ENCODE measurements at regions not wholly inside any gene's neighbourhood (a gene's known extent, or its start where the extent isn't known, plus 50 kb on each side); places are given as distances from the start of the nearest gene placed in this dataset.
A peak's percentile ranks its signal among the peaks of the same experiment; 100 is the strongest.

GRCh38 chr20:6956574-6956973 is 189.1 kb downstream of the BMP2 start:
- no peak for DNase-seq

DNA sequence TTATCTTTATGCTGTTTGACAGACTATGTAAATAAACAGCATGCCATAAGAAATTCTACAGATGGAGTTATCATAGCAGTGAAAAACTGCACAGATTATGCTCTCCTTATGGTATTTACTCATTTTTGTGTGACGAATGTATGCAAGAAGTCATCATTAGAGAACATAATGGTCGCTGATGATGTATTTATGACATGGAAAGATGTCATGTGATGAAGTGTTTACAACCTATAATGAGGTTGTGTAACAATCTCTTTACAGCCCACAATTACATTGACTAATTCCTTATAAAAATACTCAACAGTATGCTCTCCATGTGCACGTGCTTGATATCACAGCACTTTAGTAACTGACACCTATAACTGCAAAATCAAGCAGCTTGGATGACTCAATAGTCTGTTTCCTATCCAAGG is 192.4 kb downstream of the BMP2 start:
- DNase-seq = no peak

DNA sequence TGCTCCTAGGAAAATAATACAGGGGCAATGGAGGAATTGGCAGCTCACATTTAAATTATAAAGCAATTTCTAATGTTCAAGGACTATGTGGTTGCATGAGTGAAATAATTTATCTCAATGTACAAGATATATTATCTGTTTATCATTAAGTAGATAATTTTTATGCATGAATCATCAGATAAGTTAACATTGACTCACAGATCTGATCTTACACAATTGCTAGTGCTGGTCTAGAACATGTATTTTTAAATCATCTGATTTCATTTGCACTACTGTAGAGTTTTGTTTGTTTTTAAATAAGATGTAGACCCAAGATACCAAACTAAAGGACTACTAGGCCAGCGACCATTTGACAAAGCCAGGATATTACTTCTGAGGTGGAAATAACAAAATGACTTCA is 199.2 kb downstream of the BMP2 start:
- no peak for DNase-seq

GRCh38 chr20:6974838-6975237 is 207.4 kb downstream of the BMP2 start:
- DNase-seq = no peak

- DNase-seq = no peak
Observed at GRCh38 chr20:6975311-6975710, 207.8 kb downstream of the BMP2 start.

- DNase-seq = no peak
Observed at GRCh38 chr20:6976106-6976900, 208.8 kb downstream of the BMP2 start.

DNA sequence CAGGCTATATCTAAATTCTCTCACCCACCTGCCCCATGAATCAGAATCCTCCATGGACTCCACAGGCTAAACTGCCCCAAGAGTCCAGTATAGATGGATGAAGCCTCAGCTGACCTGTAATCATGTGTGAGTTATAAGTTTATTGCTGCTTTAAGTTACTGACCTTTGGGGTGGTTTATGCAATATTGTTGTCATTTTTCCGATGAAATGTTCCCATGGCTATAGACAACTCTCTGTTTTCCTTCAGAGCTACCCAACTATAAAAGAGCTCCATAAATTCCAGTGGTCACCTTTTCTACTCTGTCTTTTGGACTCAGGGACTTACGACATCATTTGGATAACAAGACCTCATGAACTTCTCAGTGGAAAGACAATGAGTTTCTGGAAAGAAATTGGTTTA is 212.1 kb downstream of the BMP2 start:
- no peak for DNase-seq

- DNase-seq = no peak
Observed at GRCh38 chr20:6993011-6993410, 225.5 kb downstream of the BMP2 start.

DNA sequence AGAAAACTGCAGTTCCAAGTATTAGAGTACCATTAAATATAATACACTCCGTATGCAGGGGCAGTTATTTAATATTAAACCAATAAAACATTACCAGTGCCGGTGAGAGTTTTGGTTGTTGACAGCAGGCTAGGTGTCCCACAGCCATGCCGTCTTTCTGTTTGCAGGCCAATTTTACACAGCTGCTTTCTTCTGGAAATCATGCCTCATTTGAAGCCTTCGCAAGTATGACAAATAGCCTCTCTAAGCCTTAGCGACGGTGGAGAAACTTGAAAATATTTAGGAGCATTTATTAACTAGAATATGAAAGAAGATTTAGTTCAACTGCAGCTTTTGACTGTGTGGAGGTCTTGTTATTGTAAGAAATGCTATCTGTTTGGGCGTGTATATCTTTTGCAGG is 226.0 kb downstream of the BMP2 start:
- no peak for DNase-seq

DNA sequence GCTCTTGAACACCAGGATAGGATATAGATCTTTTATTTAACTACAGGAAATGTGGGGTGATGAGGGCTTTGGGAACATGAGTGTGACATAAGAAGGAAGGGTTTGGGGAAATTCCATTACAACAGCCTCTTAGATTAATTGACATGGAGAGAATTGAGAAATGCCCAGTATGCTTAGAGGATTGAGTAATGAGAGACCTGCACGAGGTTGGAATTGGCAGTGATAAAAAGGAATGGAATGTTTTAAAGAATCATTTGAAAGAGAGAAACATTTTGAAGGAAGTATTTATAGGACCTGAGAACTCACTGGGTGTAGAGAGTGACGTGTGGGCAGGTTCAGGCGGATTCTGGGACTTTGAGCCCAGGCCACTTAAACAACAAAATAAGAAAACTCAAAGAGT is 227.0 kb downstream of the BMP2 start:
- DNase-seq = no peak

GRCh38 chr20:6998909-6999308 is 231.4 kb downstream of the BMP2 start:
- no peak for DNase-seq

DNA sequence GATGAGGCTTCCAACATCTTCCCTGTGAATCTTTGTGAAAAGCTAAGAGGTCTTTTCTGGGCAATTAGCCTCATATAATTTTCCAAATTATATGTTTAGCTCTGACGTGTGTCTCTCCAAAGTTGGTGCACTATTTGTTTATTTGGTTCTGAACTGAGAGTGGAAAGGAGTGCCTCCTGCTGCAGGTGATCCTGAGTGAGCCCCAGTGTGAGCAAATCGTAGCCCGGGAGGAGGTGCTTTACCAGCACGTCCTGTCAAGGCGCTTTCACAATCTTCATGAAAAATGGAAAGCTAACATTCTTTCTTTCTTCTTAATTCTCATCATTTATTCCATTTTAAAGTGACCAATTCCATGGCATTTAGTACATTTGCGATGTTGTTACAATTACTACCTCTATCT is 231.9 kb downstream of the BMP2 start:
- DNase-seq = no peak

- DNase-seq = no peak
Observed at GRCh38 chr20:7003598-7003997, 236.1 kb downstream of the BMP2 start.

DNA sequence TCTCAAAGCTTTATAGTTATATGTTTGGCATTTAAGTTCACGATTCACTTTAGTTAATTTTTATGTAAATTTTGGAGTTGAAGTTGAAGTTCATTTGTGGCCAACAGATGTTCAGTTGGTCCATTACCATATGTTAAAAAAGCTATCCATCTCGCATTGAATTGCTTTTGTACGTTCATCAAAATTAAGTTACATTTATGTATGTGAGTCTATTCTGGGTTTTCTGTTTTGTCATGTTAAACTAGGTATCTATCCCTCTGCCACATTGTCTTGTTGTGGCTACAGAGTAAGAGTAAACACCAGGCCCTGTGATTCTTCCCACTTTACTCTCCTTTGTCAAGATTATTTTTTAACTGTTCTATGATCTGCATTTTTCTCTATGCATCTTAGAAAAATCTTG is 237.3 kb downstream of the BMP2 start:
- no peak for DNase-seq

DNA sequence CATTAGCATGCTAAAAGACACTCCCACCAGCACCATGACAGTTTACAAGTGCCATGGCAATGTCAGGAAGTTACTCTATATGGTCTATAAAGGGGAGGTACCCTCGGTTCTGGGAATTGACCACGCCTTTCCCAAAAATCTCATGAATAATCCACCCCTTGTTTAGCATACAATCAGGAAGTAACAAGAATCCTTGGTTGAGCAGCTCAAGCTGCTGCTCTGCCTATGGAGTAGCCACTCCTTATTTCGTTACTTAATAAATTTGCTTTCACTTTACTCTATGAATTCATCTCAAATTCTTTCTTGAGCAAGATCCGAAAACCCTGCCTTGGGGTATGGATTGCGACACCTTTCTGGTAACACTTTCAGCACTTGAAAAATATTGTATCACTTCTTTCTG is 243.0 kb downstream of the BMP2 start:
- DNase-seq = no peak

DNA sequence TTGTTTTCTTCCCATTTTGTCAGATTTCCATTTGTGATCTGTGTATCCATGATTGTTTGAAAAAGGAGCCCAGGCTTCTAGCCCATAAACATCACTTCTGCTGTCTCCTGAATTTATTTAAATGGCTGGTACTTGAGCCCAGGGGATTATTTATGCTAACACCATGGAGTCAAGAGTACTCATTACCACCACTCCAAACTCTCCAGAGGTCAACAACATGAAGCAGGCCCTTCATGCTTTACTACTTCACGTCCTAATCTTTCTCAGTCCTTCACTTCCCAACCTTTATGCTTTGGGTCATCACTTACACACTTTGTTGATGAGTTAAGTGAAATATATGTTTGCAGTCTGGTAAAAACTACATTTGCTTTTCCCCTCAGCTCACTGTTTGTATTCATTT is 247.8 kb downstream of the BMP2 start:
- DNase-seq = peak; percentile 64

DNA sequence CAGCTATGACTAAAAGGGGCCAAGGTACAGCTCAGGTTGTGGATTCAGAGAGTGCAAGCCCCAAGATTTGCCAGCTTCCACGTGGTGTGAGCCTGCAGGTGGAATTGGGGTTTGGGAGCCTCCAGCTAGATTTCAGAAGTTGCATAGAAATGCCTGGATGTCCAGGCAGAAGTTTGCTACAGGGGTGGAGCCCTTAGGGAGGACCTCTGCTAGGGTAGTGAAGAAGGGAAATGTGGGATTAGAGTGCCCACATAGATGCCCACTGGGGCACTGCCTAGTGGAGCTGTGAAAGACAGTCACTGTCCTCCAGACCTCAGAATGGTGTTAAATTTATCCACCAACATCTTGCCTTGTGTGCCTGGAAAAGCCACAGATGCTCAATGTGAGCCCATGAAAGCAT is 255.1 kb downstream of the BMP2 start:
- no peak for DNase-seq

- no peak for DNase-seq
Observed at GRCh38 chr20:7025635-7026034, 258.1 kb downstream of the BMP2 start.

DNA sequence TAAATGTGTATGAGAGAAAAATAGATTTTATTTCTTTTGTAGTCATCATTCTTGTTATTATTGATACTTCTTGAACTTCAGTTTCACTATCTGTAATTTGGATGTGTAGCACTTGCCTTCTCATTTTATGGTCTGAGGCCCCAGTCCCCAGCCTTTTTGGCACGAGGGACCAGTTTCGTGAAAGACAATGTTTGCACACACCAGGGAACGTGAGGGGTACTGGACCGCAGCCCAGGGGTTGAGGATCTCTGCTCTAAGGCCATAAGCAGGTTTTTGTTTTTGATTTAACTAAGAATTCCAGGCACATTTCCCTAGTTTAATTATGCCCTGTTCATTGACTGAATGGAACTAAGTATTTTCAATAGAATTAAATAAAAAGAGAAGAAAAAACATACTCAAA is 261.5 kb downstream of the BMP2 start:
- DNase-seq = no peak

DNA sequence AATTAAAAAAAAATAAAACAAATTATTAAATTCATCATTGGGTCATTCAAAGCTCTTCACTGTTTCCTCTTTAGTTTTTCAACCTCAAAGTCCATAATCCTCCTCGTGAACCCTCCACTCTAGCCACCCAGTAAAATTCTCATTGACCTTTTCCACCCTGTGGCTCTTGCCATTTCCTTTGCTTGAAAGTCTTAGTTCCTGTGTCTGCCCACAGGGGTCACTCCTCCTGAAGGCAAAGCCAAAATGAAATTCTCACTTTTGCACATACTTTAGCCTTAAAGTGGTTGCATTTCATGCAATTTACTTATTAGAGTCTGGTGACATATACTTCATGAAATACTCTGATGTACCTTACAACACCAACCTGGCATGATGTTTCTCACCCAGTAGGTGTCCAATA is 263.7 kb downstream of the BMP2 start:
- DNase-seq = no peak

DNA sequence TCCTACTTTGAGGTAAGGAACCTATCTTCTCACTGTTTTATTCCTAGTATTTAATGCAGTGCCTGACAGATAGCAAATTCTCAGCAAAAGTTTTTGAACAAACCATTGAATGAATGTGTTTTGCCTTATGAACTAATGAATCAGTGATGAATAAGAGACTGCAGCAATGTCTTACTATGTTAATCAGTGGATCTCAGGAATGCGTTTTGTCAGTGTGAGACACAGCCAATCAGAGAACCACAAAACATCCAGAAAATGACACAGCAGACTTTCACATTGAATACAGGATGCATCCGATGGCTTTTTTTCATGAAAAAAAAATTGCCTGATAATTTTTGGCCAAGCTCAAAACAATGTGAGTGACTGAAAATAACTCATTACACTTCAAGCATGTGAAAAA is 270.5 kb downstream of the BMP2 start:
- no peak for DNase-seq

DNA sequence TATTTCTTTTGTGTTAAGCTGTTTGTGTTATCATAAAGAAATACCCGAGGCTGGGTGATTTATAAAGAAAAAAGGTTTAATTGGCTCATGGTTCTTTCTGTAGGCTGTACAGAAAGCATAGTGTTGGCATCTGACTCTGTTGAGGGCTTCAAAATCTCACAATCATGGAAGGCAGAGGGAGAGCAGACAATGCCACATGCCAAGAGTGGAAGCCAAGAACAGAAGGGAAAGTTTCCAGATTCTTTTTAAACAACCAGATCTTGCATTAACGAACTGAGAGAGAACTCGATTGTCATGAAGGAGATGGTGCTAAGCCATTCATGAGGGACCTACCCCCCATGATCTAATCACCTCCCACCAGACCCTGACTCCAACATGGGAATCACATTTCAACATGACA is 290.1 kb downstream of the BMP2 start:
- no peak for DNase-seq

- no peak for DNase-seq
Observed at GRCh38 chr20:7078804-7079203, 311.3 kb downstream of the BMP2 start.

DNA sequence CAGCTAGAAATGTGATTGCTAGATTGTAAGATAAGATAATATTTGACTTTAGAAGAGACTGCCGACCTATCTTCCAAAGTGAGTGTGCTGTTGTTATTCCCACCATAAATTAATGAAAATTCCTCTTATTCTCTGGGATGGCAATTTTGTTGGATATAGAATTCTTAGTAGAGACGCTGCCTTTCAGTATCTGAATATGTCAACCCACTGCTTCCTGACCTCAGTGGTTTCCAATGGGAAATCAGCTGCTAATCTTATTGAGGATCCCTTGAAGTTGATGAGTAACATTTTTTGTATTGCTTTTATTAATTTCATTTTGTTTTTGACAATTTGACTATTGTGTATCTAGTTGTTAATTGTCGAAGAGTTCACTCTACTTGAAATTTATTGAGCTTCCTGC is 313.0 kb downstream of the BMP2 start:
- DNase-seq = no peak

GRCh38 chr20:7085467-7085866 is 318.0 kb downstream of the BMP2 start:
- DNase-seq = no peak

DNA sequence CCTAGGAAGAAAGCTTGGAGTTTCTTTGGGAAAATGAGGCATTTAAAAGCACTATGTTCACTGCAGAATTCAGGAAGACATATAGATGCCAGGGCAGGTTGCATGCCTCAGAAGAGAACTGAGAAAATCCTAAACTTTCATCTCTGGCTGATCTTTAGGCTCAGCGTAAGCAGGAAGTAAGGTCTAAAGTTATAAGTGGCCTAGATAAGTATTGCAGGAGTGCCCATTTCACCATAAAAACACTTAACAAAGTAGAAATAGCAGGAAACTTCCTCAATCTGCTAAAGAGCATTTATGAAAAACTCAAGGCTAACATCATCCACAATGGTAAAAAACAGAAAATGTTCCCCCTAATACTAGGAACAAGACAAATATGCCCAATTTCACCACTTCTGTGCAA is 320.3 kb downstream of the BMP2 start:
- no peak for DNase-seq

Measured in NCI-H748 treated with DMSO at 0.1 percent for 48 hours (cell line).